Ishikawa (cell line): ENCODE measurements at regions not wholly inside any gene's neighbourhood (a gene's known extent, or its start where the extent isn't known, plus 50 kb on each side); places are given as distances from the start of the nearest gene placed in this dataset.
A peak's percentile ranks its signal among the peaks of the same experiment; 100 is the strongest.

Source experiments
- CEBPB ChIP-seq: IDR thresholded peaks from 2 replicates; pipeline ENCODE4 v1.6.1; 2012
- CREB1 ChIP-seq: IDR thresholded peaks from 2 replicates; pipeline ENCODE4 v1.6.1; 2012; ENCODE audit warnings: low read depth
- EGR1 ChIP-seq: IDR thresholded peaks from 2 replicates; pipeline ENCODE4 v1.6.1; 2012
- EP300 ChIP-seq: IDR thresholded peaks from 2 replicates; pipeline ENCODE4 v1.6.1; 2012; ENCODE audit warnings: borderline replicate concordance
- FOXM1 ChIP-seq: IDR thresholded peaks from 2 replicates; pipeline ENCODE4 v1.6.1; 2012; ENCODE audit warnings: low read depth, borderline replicate concordance
- MAX ChIP-seq: IDR thresholded peaks from 2 replicates; pipeline ENCODE4 v1.6.1; 2012
- NFIC ChIP-seq: IDR thresholded peaks from 2 replicates; pipeline ENCODE4 v1.6.1; 2012
- RAD21 ChIP-seq: IDR thresholded peaks from 2 replicates; pipeline ENCODE4 v1.6.1; 2012; ENCODE audit warnings: low read depth
- REST ChIP-seq: IDR thresholded peaks from 2 replicates; pipeline ENCODE4 v1.6.1; 2012; ENCODE audit warnings: low read depth, mild to moderate bottlenecking
- TAF1 ChIP-seq: IDR thresholded peaks from 2 replicates; pipeline ENCODE4 v1.6.1; 2012; ENCODE audit warnings: low read depth, mild to moderate bottlenecking
- TCF12 ChIP-seq: IDR thresholded peaks from 2 replicates; pipeline ENCODE4 v1.6.1; 2012; ENCODE audit warnings: low read depth
- TEAD4 ChIP-seq: IDR thresholded peaks from 2 replicates; pipeline ENCODE4 v1.6.1; 2012
- USF1 ChIP-seq: IDR thresholded peaks from 2 replicates; pipeline ENCODE4 v1.6.1; 2012
- YY1 ChIP-seq: IDR thresholded peaks from 2 replicates; pipeline ENCODE4 v1.6.1; 2012; ENCODE audit warnings: low read depth
- ZBTB7A ChIP-seq: IDR thresholded peaks from 2 replicates; pipeline ENCODE4 v1.6.1; 2012; ENCODE audit warnings: low read depth

GRCh38 chr5:100694100-100694499 is 158.9 kb downstream of the FAM174A start:
- TF ChIP-seq TCF12, result no peak
- no peak for TF ChIP-seq NFIC
- no peak for TF ChIP-seq RAD21
- TF ChIP-seq ZBTB7A, result no peak
- TF ChIP-seq TEAD4, result no peak
- no peak for TF ChIP-seq CEBPB
- TF ChIP-seq YY1, result no peak

- TF ChIP-seq USF1 (no peak), FOXM1 (no peak), TAF1 (no peak), NFIC (no peak), TEAD4 (no peak), REST (no peak), YY1 (no peak)
Observed at GRCh38 chr5:100697970-100698369, 162.8 kb downstream of the FAM174A start.

- peak; percentile 48; the same call in 1 of the 2 replicates for TF ChIP-seq CEBPB
- TF ChIP-seq EP300, result no peak
Observed at GRCh38 chr5:100706776-100707175, 171.6 kb downstream of the FAM174A start.

- TF ChIP-seq NFIC (no peak), TAF1 (no peak), EGR1 (no peak), ZBTB7A (no peak), TEAD4 (no peak), MAX (no peak), FOXM1 (no peak), USF1 (no peak), TCF12 (no peak), YY1 (no peak)
Observed at GRCh38 chr5:100708645-100709171, 173.5 kb downstream of the FAM174A start.

- TF ChIP-seq FOXM1 (no peak), TAF1 (no peak), EP300 (no peak), TCF12 (no peak), YY1 (no peak), CREB1 (no peak), REST (no peak), USF1 (no peak), EGR1 (no peak), ZBTB7A (no peak), NFIC (no peak)
Observed at GRCh38 chr5:100709771-100710170, 174.6 kb downstream of the FAM174A start.

- TF ChIP-seq MAX (no peak), TEAD4 (no peak), ZBTB7A (no peak), USF1 (no peak), CREB1 (no peak), REST (no peak), NFIC (no peak), CEBPB (no peak), TAF1 (no peak), RAD21 (no peak), TCF12 (no peak), YY1 (no peak)
Observed at GRCh38 chr5:100722657-100723056, 180.4 kb downstream of the ST8SIA4 start.
